Heart left ventricle (tissue), 16 donors: ENCODE measurements at regions not wholly inside any gene's neighbourhood (a gene's known extent, or its start where the extent isn't known, plus 50 kb on each side); places are given as distances from the start of the nearest gene placed in this dataset.

Source experiments
- ATAC-seq, 4 donors: fragments of 200-7000 bp; cut with Tn5 transposase; one replicate each; pipeline ENCODE4 v1.9.1; 2020 to 2022; ENCODE audit warnings: moderate library complexity in 4 of 4, mild to moderate bottlenecking in 3 of 4, moderate number of reproducible peaks in 1 of 4
- DNase-seq, 5 donors: peaks; one replicate each; pipeline ENCODE4 v3.0.0-alpha.2; 2020
- H3K27ac ChIP-seq, 12 donors: fragments of 200-600 bp; sonication (generic) in 4 of 12; one replicate each; pipeline versions ENCODE4 v1.5.0 to v1.8.0; 2016 to 2022; ENCODE audit warnings: mild to moderate bottlenecking in 2 of 12
- H3K27me3 ChIP-seq, 9 donors: fragments of 200-600 bp; sonication (generic) in 2 of 9; one replicate each; pipeline versions ENCODE4 v1.5.1 to v1.8.0; 2016 to 2022; ENCODE audit warnings: mild to moderate bottlenecking in 3 of 9
- H3K36me3 ChIP-seq, 9 donors: fragments of 200-600 bp; sonication (generic) in 2 of 9; one replicate each; pipeline versions ENCODE4 v1.5.0 to v1.8.0; 2018 to 2022; ENCODE audit warnings: mild to moderate bottlenecking in 2 of 9
- H3K4me1 ChIP-seq, 12 donors: fragments of 200-600 bp; sonication (generic) in 4 of 12; one replicate each; pipeline versions ENCODE4 v1.5.0 to v1.8.0; 2016 to 2022; ENCODE audit warnings: mild to moderate bottlenecking in 3 of 12
- H3K4me3 ChIP-seq, 12 donors: fragments of 200-600 bp; sonication (generic) in 4 of 12; one replicate each; pipeline versions ENCODE4 v1.5.0 to v1.8.0; 2017 to 2022; ENCODE audit warnings: mild to moderate bottlenecking in 9 of 12, moderate library complexity in 4 of 12
- H3K9me3 ChIP-seq, 12 donors: fragments of 200-600 bp; sonication (generic) in 4 of 12; one replicate each; pipeline versions ENCODE4 v1.5.0 to v1.8.0; 2016 to 2022; ENCODE audit warnings: mild to moderate bottlenecking in 1 of 12
- CTCF ChIP-seq, 12 donors: fragments of 200-600 bp; sonication (generic) in 4 of 12; IDR thresholded peaks; one replicate each; pipeline versions ENCODE4 v1.5.0 to v1.8.0; 2018 to 2022; ENCODE audit warnings: antibody characterized with exemption in 12 of 12, mild to moderate bottlenecking in 5 of 12
- POLR2A ChIP-seq, 2 donors: fragments of 450-650 bp; IDR thresholded peaks; one replicate each; pipeline ENCODE4 v1.6.1; 2017; ENCODE audit warnings: antibody characterized with exemption in 2 of 2, mild to moderate bottlenecking in 2 of 2, moderate library complexity in 2 of 2
- WGBS, 4 donors: extraction: QIAGEN DNeasy Blood & Tissue Kit in 2 of 4; methylation state at CpG; one replicate each; pipeline versions ENCODE4 v1.1.5 to v1.1.7; 2013 to 2018; 5-methylcytosine and 5-hydroxymethylcytosine counted together
- intact Hi-C, 10 donors: fragments of 100-400 bp; cut with DNase I; formaldehyde crosslinking; loops; one replicate each; pipeline versions ENCODE4 v1.11.1 to v1.14.2; 2022
- donor health status: ischemic (EF 13 %, LVEDD 7.1; RV severe dilation, severe dysfunction).
- donor health status: healthy with polysubstance abuse.
- donor health status: DM: no; HTN: yes; CAD: no.
- donor health status: DM: no; HTN: no; CAD: no.
- donor health status: ischemic (EF 25% LVEDD 6.9; RV normal size, moderate dysfunction).
- donor health status: ischemic (EF 25% LVEDD 5.7; RV mildly dilated, moderate dysfunction).
- donor health status: healthy.
- donor health status: DM: yes; HTN: yes; CAD: no.
- donor health status: ischemic (EF 35%, LVEDD 5.7; RV mildly dilated, moderate dysfunction).
- donor health status: nonischemic (EF 11% LVEDD 7.7; RV severe dilation, severe dysfunction).
- donor health status: DM: yes; HTN: yes; CAD: no.
- donor health status: PGD.
- donor health status: ischemic (EF 29% LVEDD 5.4; RV normal size, mild dysfunction).
- donor health status: nonischemic (EF 23%, LVEDD 6.1; RV moderate dilation, normal function).

GRCh38 chr3:31196261-31196660 lies 301.8 kb upstream of the GADL1 start:
- Histone ChIP-seq H3K27me3 (no peaks in the 10 kb centered on the region), H3K4me3 (no peak overlapping the region), H3K36me3 (no peaks in the 10 kb centered on the region), H3K27ac (peak overlapping the region in 3 of 12 donors; percentile 27 to 71 (median 28)), H3K4me1 (peaks cover 0 to 10% (median 0%) of the 10 kb centered on the region in 12 donors), H3K9me3 (no peaks in the 10 kb centered on the region)
- TF ChIP-seq POLR2A (IDR thresholded peaks at IDR 0.05) (no peak), CTCF (IDR thresholded peaks at IDR 0.05) (no peak)
- intact Hi-C loops: no loop called here
- ATAC-seq: no peak
- no peak for DNase-seq

DNA sequence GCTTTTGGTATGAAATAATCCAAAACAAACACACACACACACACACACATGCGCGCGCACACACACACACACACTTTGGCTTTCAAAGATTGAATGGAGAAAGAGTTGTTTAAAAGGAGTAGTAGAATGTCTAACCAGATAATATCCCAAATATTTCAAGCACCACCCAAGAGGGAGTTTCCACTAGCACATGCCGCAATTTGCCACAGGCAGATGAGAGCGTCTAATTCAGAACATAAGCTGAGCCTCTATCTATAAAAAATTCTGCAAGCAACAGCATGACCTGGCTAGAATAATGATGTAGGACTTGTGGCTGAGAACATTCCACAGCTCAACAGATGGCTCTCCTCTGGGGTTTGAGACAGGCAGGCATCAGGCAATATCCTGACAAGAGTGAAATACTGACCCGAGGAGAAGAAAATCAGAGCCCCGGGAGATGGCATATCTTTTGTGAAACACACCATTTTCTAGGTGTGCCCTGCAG lies 302.5 kb upstream of the GADL1 start:
- Histone ChIP-seq H3K4me1 (peaks cover 0 to 10% (median 0%) of the 10 kb centered on the region in 12 donors), H3K27ac (no peak overlapping the region), H3K27me3 (no peaks in the 10 kb centered on the region), H3K9me3 (no peaks in the 10 kb centered on the region), H3K36me3 (no peaks in the 10 kb centered on the region), H3K4me3 (no peak overlapping the region)
- intact Hi-C loops: no loop called here
- TF ChIP-seq POLR2A (IDR thresholded peaks at IDR 0.05) (no peak), CTCF (IDR thresholded peaks at IDR 0.05) (no peak)
- 53 to 67% (median 54%) methylated on average over 7 of the region's 7 CpGs for WGBS, 4 donors
- peak; percentile 56 to 75 (median 64) for ATAC-seq
- DNase-seq: peak in 2 of 5 donors; percentile 33 to 52

GRCh38 chr3:31197941-31198340 lies 303.5 kb upstream of the GADL1 start:
- intact Hi-C loops: no loop called here
- WGBS, 4 donors: 87 to 95% (median 92%) methylated on average over 2 of the region's 2 CpGs
- ATAC-seq (peak in 3 of 4 donors; percentile 41 to 56 (median 49)), DNase-seq (no peak)
- Histone ChIP-seq H3K4me1 (peaks cover 0 to 10% (median 0%) of the 10 kb centered on the region in 12 donors), H3K27me3 (no peaks in the 10 kb centered on the region), H3K27ac (no peak overlapping the region), H3K9me3 (no peaks in the 10 kb centered on the region), H3K36me3 (no peaks in the 10 kb centered on the region), H3K4me3 (no peak overlapping the region)
- TF ChIP-seq CTCF (IDR thresholded peaks at IDR 0.05) (no peak), POLR2A (IDR thresholded peaks at IDR 0.05) (no peak)

- H3K9me3 ChIP-seq: no peaks in the 10 kb centered on the region
- peaks cover 0 to 10% (median 0%) of the 10 kb centered on the region in 12 donors for H3K4me1 ChIP-seq
- TF ChIP-seq POLR2A (IDR thresholded peaks at IDR 0.05) (no peak), CTCF (IDR thresholded peaks at IDR 0.05) (no peak)
- ATAC-seq (no peak), DNase-seq (no peak)
- no peaks in the 10 kb centered on the region for H3K36me3 ChIP-seq
- H3K4me3 ChIP-seq: no peak overlapping the region
- no peaks in the 10 kb centered on the region for H3K27me3 ChIP-seq
- H3K27ac ChIP-seq: no peak overlapping the region
- intact Hi-C loops: no loop called here
Observed at GRCh38 chr3:31198890-31199289, 304.4 kb upstream of the GADL1 start.
